KMS-11 (cell line): ENCODE measurements at regions not wholly inside any gene's neighbourhood (a gene's known extent, or its start where the extent isn't known, plus 50 kb on each side); places are given as distances from the start of the nearest gene placed in this dataset.

ENCODE experiments used
- H2AFZ ChIP-seq: fragments of 200-600 bp; sonication (generic); 2 replicates; pipeline ENCODE4 v1.6.1; 2016; ENCODE audit warnings: antibody characterized with exemption, mixed run types, low read depth
- H3K27ac ChIP-seq: fragments of 200-600 bp; sonication (generic); 2 replicates; pipeline ENCODE4 v1.6.1; 2016; ENCODE audit warnings: mild to moderate bottlenecking, mixed run types
- H3K27me3 ChIP-seq: fragments of 200-600 bp; sonication (generic); 2 replicates; pipeline ENCODE4 v1.6.1; 2017; ENCODE audit warnings: mild to moderate bottlenecking, low read depth, mixed run types, moderate library complexity; ENCODE audit not compliant: insufficient read depth
- H3K36me3 ChIP-seq: fragments of 200-600 bp; sonication (generic); 2 replicates; pipeline ENCODE4 v1.6.1; 2017; ENCODE audit warnings: mild to moderate bottlenecking, mixed run types; ENCODE audit not compliant: insufficient read depth
- H3K4me1 ChIP-seq: fragments of 200-600 bp; sonication (generic); 2 replicates; pipeline ENCODE4 v1.6.1; 2016; ENCODE audit warnings: mild to moderate bottlenecking, low read depth, mixed run types; ENCODE audit not compliant: poor library complexity, severe bottlenecking
- H3K4me2 ChIP-seq: fragments of 200-600 bp; sonication (generic); 2 replicates; pipeline ENCODE4 v1.7.0; 2016; ENCODE audit warnings: mild to moderate bottlenecking, mixed run types
- H3K4me3 ChIP-seq: fragments of 200-600 bp; sonication (generic); IDR thresholded peaks from 2 replicates; pipeline ENCODE4 v1.6.1; 2017; ENCODE audit warnings: low read depth, low read length, mixed read lengths; ENCODE audit not compliant: insufficient read depth
- H3K79me2 ChIP-seq: fragments of 200-600 bp; sonication (generic); 2 replicates; pipeline ENCODE4 v1.6.1; 2016; ENCODE audit warnings: low read depth, mixed run types; ENCODE audit not compliant: insufficient read depth
- H3K9ac ChIP-seq: fragments of 200-600 bp; sonication (generic); 2 replicates; pipeline ENCODE4 v1.6.1; 2016; ENCODE audit warnings: mild to moderate bottlenecking, mixed run types
- H4K20me1 ChIP-seq: fragments of 200-600 bp; sonication (generic); 2 replicates; pipeline ENCODE4 v1.6.1; 2016; ENCODE audit warnings: mild to moderate bottlenecking, mixed run types; ENCODE audit not compliant: insufficient read depth
- CTCF ChIP-seq: fragments of 200-600 bp; sonication (generic); conservative IDR thresholded peaks from 2 replicates; pipeline ENCODE4 v1.6.1; 2017; ENCODE audit warnings: low read depth, mild to moderate bottlenecking, antibody characterized with exemption, low read length, moderate library complexity, mixed read lengths

GRCh38 chr1:73701826-73702225 is 496.1 kb downstream of the LRRIQ3 start:
- Histone ChIP-seq H3K9ac (no peak overlapping the region), H3K36me3 (no peaks in the 10 kb centered on the region), H3K27me3 (no peaks in the 10 kb centered on the region), H2AFZ (no peak overlapping the region), H3K4me2 (no peak overlapping the region), H3K4me1 (no peaks in the 10 kb centered on the region), H3K79me2 (no peaks in the 10 kb centered on the region), H3K27ac (no peak overlapping the region), H3K4me3 (no peak overlapping the region), H4K20me1 (no peaks in the 10 kb centered on the region)
- TF ChIP-seq CTCF: no peak

GRCh38 chr1:73676186-73676585 is 521.8 kb downstream of the LRRIQ3 start:
- H4K20me1 ChIP-seq: no peaks in the 10 kb centered on the region
- H3K9ac ChIP-seq: no peak overlapping the region
- no peaks in the 10 kb centered on the region for H3K36me3 ChIP-seq
- H3K4me1 ChIP-seq: no peaks in the 10 kb centered on the region
- H2AFZ ChIP-seq: no peak overlapping the region
- no peak for TF ChIP-seq CTCF
- no peak overlapping the region for H3K4me2 ChIP-seq
- no peak overlapping the region for H3K4me3 ChIP-seq
- H3K27me3 ChIP-seq: no peaks in the 10 kb centered on the region
- no peaks in the 10 kb centered on the region for H3K79me2 ChIP-seq
- no peak overlapping the region for H3K27ac ChIP-seq

- Histone ChIP-seq H3K4me2 (no peak overlapping the region), H3K9ac (no peak overlapping the region)
These were observed 522.9 kb downstream of the LRRIQ3 start for GRCh38 chr1:73674945-73675561.

GRCh38 chr1:73673971-73674370 is 524.0 kb downstream of the LRRIQ3 start:
- Histone ChIP-seq H2AFZ (no peak overlapping the region), H3K79me2 (no peaks in the 10 kb centered on the region), H3K27me3 (no peaks in the 10 kb centered on the region), H3K36me3 (no peaks in the 10 kb centered on the region), H3K4me2 (no peak overlapping the region), H3K4me3 (no peak overlapping the region), H3K9ac (no peak overlapping the region), H3K4me1 (no peaks in the 10 kb centered on the region), H3K27ac (no peak overlapping the region), H4K20me1 (no peaks in the 10 kb centered on the region)
- no peak for TF ChIP-seq CTCF

More at GRCh38 chr1:73674945-73675561, 522.9 kb downstream of the LRRIQ3 start:
- no peaks in the 10 kb centered on the region for H3K4me1 ChIP-seq
- no peaks in the 10 kb centered on the region for H3K27me3 ChIP-seq
- H3K79me2 ChIP-seq: no peaks in the 10 kb centered on the region
- H3K36me3 ChIP-seq: no peaks in the 10 kb centered on the region
- no peak overlapping the region for H3K4me3 ChIP-seq
- H3K27ac ChIP-seq: no peak overlapping the region
- no peaks in the 10 kb centered on the region for H4K20me1 ChIP-seq
- no peak overlapping the region for H2AFZ ChIP-seq
- peak; percentile 34 for TF ChIP-seq CTCF
